ENCODE measurements at regions not wholly inside any gene's neighbourhood (a gene's known extent, or its start where the extent isn't known, plus 50 kb on each side); places are given as distances from the start of the nearest gene placed in this dataset.

GRCh38 chr10:130737621-130738020 lies 573.9 kb downstream of the TCERG1L start:
- DNase-seq, result no peak

- DNase-seq, result no peak
These were observed 572.3 kb downstream of the TCERG1L start for GRCh38 chr10:130739016-130739756.

- no peak for DNase-seq
These were observed 571.8 kb downstream of the TCERG1L start for GRCh38 chr10:130739757-130740145.

GRCh38 chr10:130740166-130740565 lies 571.4 kb downstream of the TCERG1L start:
- no peak for DNase-seq

GRCh38 chr10:130740915-130741750 lies 570.4 kb downstream of the TCERG1L start:
- DNase-seq, result no peak

- DNase-seq, result no peak
These were observed 569.3 kb downstream of the TCERG1L start for GRCh38 chr10:130741901-130742855.

GRCh38 chr10:130742941-130743675 lies 568.4 kb downstream of the TCERG1L start:
- no peak for DNase-seq

GRCh38 chr10:130743751-130744271 lies 567.7 kb downstream of the TCERG1L start:
- no peak for DNase-seq

- no peak for DNase-seq
These were observed 566.9 kb downstream of the TCERG1L start for GRCh38 chr10:130744631-130745030.

GRCh38 chr10:130745251-130745650 lies 566.3 kb downstream of the TCERG1L start:
- no peak for DNase-seq

GRCh38 chr10:130745821-130746220 lies 565.7 kb downstream of the TCERG1L start:
- no peak for DNase-seq

GRCh38 chr10:130746311-130746710 lies 565.2 kb downstream of the TCERG1L start:
- DNase-seq, result no peak

- no peak for DNase-seq
These were observed 564.2 kb downstream of the TCERG1L start for GRCh38 chr10:130747356-130747755.

GRCh38 chr10:130747946-130748345 lies 563.6 kb downstream of the TCERG1L start:
- no peak for DNase-seq

GRCh38 chr10:130748409-130749057 lies 563.0 kb downstream of the TCERG1L start:
- DNase-seq, result no peak

GRCh38 chr10:130749911-130750310 lies 561.6 kb downstream of the TCERG1L start:
- no peak for DNase-seq

- DNase-seq, result no peak
These were observed 561.1 kb downstream of the TCERG1L start for GRCh38 chr10:130750441-130750840.

- DNase-seq, result no peak
These were observed 560.2 kb downstream of the TCERG1L start for GRCh38 chr10:130751106-130751840.

- DNase-seq, result no peak
These were observed 559.7 kb downstream of the TCERG1L start for GRCh38 chr10:130751851-130752250.

- no peak for DNase-seq
These were observed 554.9 kb downstream of the TCERG1L start for GRCh38 chr10:130756651-130757050.

- no peak for DNase-seq
These were observed 554.2 kb downstream of the TCERG1L start for GRCh38 chr10:130757271-130757670.

Measured in activated CD4-positive, alpha-beta T cell treated with anti-CD3 and anti-CD28 coated beads for 48 hours (primary cell).